Stomach (tissue), 4 donors: ENCODE measurements at regions not wholly inside any gene's neighbourhood (a gene's known extent, or its start where the extent isn't known, plus 50 kb on each side); places are given as distances from the start of the nearest gene placed in this dataset.

ENCODE experiments used
- POLR2AphosphoS5 ChIP-seq, 3 donors: sonication (generic); formaldehyde crosslinking; IDR thresholded peaks; one replicate each; pipeline ENCODE4 v1.6.1; 2016; ENCODE audit warnings: antibody characterized with exemption in 3 of 3
- TF ChIP-seq, protein P1 (sequence below), 7 experiments: fragments of 450-650 bp in 4 of 7; fragments of 200-600 bp in 3 of 7; sonication (generic) in 3 of 7; IDR thresholded peaks; one replicate each; pipeline ENCODE4 v1.5.1; 2016 to 2019; ENCODE audit warnings: antibody characterized with exemption in 7 of 7, control low read depth in 2 of 7, mild to moderate bottlenecking in 1 of 7

DNA sequence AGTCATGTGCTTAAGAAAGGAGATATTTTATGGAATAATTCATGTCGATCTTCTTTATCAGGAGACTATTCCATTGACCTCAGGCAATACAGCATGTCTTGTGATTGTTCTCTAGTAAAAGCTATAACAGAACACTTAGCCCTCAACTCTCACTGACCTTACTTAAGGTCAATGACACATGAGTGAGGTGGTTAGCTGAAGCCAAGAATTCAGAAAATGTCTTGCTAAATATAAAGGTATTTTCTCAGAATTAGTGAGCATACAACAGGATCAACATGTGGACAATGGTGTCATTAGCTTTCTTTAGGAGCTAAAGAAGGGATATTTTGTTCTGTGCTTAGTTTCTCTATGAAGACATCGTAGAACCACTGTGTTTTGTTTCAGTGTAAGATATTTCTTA is 1730.4 kb upstream of the SLC10A2 start:
- TF ChIP-seq POLR2AphosphoS5 (IDR thresholded peaks at IDR 0.05): no peak
- TF ChIP-seq, protein P1, sequence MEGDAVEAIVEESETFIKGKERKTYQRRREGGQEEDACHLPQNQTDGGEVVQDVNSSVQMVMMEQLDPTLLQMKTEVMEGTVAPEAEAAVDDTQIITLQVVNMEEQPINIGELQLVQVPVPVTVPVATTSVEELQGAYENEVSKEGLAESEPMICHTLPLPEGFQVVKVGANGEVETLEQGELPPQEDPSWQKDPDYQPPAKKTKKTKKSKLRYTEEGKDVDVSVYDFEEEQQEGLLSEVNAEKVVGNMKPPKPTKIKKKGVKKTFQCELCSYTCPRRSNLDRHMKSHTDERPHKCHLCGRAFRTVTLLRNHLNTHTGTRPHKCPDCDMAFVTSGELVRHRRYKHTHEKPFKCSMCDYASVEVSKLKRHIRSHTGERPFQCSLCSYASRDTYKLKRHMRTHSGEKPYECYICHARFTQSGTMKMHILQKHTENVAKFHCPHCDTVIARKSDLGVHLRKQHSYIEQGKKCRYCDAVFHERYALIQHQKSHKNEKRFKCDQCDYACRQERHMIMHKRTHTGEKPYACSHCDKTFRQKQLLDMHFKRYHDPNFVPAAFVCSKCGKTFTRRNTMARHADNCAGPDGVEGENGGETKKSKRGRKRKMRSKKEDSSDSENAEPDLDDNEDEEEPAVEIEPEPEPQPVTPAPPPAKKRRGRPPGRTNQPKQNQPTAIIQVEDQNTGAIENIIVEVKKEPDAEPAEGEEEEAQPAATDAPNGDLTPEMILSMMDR (IDR thresholded peaks at IDR 0.05): no peak
